ENCODE measurements at regions not wholly inside any gene's neighbourhood (a gene's known extent, or its start where the extent isn't known, plus 50 kb on each side); places are given as distances from the start of the nearest gene placed in this dataset.

DNA sequence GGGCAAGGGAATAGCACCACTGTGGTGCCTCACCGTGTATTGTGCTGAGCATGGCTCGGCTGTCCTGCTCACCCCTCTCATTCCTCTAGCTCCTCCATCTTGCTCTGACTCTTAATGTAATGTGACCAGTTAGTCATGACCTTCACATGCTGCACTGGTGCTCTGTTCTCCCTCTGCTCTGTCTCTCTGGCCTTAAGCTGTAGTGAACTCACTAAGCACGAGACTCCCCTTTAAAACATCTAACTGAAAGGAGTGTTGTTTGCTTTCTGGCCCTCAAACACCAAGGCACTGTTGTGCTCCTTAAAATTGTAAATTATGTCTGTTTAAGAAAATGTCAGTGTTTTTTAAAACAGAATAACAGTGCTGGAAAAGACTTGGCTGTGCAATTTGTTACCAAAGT lies 140.4 kb downstream of the HDGFL1 start:
- TF ChIP-seq CTCF (IDR thresholded peaks at IDR 0.05) (no peak), POLR2AphosphoS5 (IDR thresholded peaks at IDR 0.05) (no peak)
